ENCODE measurements at regions not wholly inside any gene's neighbourhood (a gene's known extent, or its start where the extent isn't known, plus 50 kb on each side); places are given as distances from the start of the nearest gene placed in this dataset.
"Not testable (repeated sequence)": the region's sequence is repeated elsewhere in the genome, so short reads cannot be mapped to it uniquely, and the experiment has no call there.

DNA sequence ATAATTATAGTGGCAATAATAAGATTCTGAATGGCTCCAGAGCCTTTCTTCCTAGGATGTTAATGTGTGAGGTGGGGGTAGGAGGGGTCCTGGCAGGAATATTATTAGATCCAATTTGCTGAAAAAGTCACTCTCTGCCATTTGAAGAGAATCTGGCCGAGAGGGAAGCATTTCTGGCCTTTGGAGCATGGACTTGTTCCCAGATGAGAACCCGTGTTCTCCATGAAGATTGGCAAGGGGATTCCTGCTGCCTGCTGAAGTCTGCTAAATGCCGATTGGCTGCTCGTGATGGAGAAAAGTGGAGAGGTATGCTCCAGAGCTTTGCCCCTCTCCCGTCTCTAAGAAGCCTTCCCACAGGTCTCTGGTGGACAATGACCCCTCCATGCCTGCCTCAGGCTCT lies 135.6 kb downstream of the TRIM43 start:
- not testable (repeated sequence) for DNase-seq (ENCODE audit: low read depth)

DNA sequence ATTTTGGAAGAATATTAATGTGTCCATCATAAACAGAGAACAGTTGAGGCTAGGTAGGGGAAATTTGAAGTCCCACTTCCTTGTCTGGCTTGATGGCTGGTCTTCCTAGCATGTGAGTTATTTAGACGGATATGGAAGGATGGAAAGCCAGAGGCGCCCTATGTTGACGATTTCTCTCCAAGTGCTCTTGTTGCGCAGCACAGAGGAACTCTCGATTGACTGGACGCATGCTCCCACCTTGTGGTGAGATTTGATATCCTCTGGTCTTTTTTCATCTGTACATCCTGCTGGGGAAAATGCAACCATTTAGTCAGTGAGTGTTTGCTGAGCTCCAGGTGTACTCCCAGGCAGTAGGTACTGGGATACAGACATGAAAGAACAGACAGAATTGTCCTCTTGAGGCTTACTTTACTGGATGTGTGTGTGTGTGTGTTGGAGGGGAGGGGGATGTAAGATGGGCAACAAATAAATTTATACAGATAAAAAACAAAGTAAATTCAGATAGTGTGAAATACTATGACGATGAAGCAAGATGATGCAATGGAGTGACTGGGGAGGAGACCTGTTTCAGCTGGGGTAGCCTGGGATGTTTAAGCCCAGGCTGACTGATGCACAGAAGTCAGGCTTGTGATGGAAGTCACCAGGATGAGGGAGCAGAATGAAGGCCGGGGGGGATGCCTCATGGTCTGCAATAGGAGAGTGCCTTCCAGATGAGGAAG lies 137.2 kb downstream of the TRIM43 start:
- DNase-seq (ENCODE audit: low read depth), result peak; percentile 84

DNA sequence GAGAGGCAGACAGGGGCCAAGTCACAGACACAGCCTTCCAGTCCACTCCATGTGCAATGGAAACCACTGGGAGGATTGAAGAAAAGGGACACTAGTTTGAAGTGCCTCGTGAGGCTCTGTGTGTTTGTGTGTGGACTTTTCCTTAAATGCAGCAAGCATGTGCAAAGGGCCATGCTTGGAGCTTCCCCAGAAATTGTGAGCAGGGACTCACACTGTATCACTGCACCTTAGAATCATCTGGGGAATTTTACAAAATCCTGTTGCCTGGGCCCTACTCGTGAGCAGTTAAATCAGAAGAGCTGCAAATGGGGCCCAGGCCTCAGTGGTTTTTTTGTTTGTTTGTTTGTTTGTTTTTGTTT lies 137.8 kb downstream of the TRIM43 start:
- no peak for DNase-seq (ENCODE audit: low read depth)

DNA sequence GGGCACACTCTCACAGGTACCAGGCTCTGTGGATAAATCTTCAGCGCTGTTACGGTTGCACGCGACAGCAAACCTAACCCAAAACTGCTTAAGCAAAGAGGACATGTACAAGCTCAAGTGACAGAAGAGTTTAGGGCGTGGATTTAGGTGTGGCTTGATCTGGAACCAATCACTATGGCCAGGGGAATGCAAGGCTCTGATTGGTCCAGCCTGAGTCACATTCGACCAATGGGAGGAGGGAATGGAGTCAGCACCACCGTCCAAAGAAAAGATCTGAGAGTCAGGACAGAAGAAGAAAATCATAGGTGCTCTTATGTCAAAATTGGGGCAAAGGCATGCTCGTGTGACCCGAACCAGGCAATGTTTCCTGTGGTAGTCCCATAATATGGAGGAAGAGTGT lies 139.0 kb downstream of the TRIM43 start:
- no peak for DNase-seq (ENCODE audit: low read depth)

DNA sequence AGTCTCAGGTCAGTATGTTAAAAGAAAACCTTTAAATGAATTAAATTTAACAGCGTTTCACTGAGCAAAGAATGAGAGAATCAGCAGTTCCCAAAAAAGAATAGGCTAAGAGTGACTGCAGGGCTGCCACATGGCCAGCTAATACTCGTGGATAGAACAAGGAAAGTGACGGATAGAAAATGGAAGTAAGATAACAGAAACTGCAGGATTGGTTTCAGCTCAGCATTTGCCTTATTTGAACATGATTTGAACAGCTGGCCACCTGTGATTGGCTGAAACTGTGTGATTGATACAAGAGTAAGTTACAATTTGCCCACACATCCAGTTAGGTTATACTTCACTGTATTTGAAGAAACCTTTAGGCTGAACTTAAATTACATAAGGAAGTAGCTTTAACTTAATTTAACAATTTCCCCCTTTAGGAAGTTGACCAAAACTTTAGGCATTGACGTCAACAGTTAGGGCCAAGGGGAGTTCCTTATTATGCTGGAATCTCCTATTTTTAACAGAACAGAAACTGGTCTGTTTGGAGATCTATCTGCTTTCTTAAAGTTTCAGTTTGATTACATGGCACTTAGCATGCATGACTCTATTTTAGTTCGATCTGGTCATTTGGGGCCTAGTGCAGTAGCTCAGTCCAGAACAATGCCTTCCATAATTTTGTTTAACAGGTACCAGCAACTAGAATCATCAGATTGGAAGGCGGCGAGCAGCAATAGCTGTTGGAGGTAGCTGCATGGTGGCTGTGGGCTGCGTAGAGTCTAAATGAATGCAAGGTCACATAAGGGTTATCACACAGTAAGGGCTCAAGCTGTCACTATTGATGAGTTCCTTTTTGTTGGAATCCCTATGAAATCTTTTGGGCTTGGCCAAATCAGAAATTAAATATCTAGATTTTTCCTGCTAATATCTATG lies 143.4 kb downstream of the TRIM43 start:
- DNase-seq (ENCODE audit: low read depth), result no peak

DNA sequence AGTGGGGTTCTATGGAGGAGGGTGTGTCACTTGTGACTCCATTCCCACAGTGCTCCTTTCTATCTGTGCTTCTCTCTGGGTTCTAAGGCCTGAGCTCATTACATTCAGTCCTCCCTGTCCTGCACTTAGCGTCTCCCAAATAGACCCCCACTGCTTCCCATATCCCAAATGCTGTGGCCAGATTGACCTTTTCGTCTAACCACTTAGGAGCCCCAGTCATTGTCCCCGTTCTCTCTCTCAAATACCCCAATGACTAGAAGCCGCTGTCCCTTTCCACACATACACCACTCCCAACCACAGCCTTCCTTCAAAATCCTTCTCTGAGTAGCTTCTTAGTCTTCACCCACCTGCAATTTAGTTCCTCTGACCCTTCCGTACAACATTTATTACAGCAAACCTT lies 146.5 kb downstream of the TRIM43 start:
- no peak for DNase-seq (ENCODE audit: low read depth)

DNA sequence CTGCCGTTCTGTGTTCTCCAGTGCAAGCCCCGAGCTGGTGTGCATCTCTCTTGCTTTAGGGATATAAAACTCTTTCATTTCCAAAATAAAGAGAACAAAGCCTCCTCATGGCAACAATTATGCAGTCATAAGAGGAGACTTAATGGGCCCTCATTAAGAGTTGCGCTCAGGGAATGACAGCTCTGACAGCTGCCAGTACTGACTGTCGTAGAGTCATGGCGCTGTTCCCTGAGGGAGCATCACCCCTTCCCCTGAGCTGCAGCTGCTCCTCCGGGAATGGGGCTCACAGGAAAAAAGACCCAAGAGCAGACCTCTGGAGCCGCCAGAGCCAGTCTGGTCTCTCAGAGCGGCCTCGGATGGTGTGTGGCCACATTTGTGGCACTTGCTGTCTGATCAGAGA lies 160.3 kb downstream of the TRIM43 start:
- DNase-seq (ENCODE audit: low read depth), result not testable (repeated sequence)

DNA sequence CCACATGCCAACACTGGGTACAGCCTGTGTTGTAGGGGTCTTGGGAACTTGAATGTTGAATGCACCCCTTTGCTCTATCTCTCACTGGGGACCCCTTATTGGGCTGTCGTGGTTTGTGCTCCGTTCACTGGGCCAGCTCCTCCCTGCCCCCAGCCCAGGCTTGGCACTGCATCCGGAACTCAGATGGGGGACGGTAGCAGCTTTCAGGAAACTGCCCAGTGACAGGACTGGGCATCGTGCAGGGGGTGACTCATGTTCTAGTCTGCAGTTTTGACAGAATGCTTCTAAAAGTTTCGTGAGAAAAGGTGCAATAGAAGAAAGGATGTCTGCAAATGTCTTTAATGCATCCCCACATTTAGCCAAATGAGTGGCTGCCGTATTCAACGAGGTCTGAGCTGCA lies 162.0 kb downstream of the TRIM43 start:
- DNase-seq (ENCODE audit: low read depth), result not testable (repeated sequence)

DNA sequence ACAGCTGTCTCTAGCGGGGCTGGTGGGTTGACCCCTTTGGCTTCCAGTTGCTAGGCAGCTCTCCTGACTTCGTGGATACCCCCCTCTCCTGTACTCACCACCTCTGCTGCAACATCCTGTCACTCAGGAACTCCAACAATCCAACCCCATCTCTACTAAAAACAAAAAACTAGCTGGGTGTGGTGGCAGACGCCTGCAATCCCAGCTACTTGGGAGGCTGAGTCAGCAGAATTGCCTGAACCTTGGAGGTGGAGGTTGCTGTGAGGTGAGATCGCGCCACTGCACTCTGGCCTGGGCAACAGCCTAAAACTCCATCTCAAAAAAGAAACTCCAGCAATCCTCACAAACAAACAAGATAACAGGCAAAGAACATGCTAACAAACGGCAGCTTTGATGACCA lies 162.4 kb downstream of the TRIM43 start:
- DNase-seq (ENCODE audit: low read depth), result not testable (repeated sequence)

DNA sequence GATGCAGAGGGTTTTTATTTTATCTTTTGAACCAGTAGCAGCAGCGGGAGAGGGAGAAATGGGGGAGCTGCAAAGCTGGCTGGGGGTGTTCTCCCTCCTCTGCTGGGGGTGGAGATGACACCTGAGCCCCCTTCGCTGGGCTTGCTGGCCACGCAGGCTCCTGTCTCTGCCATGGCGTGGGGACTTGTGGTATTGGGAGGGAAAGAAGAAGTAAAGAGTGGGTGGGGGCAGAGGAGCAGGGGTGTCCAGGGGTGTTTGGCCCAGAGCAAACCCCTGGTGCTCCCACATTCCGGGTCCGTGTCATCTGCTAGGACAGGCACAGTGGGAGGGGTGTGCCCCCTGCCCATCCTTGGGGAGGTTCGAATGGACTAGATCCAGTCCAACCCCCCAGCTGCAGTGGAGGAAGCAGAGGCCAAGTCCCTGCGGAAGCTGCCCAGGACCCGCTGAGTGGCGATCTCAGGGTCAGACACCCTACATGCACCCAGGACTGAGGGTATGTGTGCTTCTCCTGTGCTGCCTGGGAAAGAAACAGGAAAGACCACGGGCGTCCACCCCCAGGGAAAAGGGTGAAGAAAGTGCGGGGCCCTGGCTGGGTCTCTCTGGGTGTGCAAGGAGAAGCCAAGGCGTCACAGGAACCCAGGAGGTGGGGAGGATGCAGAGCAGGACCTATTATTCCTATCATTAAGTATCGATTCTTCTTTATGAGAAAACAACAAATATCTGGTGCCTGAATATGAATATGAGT lies 163.2 kb downstream of the TRIM43 start:
- not testable (repeated sequence) for DNase-seq (ENCODE audit: low read depth)

DNA sequence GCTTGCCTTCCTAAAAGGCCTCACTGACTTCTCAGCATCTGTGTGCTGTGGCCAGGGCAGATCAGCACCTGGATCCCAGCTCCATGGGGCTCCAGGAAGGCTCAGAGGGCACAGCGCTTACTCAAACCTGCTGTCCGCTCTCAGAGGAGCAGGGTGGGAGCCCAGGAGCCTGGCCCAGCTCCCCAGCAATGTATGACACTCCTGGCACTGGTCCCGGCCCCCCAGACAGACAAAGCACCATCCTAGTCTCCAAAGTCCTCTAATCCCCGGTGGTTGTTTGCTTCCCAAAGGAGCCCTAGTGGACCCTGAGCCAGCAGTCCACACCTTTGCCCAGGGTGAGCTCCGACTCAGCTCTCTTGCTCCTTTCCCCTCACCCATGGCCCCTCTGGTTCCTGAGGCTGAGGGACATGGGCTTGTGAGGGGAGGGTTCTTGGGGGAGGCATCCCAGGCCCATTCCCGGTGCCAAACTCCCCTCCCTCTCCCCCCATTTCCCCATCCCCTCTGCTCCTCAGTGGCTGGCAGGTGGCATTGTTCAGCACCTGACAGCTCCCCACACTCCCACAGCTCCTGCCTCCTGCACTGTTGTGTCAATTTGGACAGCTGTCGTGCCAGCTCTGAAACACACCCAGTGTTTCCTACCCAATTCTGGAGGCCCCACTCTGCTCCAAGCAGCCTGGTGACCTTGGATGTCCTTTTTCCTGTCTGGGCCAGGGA lies 164.3 kb downstream of the TRIM43 start:
- not testable (repeated sequence) for DNase-seq (ENCODE audit: low read depth)

DNA sequence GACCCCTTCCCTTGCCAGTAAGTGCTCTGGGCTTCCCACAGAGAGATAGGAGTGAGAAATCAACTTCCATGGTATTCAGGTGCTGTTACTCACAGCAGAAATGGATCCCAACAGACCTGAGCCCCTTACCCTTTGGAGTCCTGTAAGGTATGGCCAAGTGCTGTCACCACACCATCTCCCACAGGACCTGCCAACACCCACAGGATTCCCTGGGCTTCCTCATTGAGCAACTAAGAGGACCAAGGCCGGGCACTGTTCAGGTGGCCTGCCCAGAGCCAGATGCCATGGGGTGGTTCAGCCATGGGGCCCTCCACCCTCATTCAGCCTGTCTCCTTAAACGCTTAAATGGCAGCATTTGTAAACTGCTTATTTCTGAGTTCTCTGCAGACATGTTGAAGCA lies 166.2 kb downstream of the TRIM43 start:
- no peak for DNase-seq (ENCODE audit: low read depth)

DNA sequence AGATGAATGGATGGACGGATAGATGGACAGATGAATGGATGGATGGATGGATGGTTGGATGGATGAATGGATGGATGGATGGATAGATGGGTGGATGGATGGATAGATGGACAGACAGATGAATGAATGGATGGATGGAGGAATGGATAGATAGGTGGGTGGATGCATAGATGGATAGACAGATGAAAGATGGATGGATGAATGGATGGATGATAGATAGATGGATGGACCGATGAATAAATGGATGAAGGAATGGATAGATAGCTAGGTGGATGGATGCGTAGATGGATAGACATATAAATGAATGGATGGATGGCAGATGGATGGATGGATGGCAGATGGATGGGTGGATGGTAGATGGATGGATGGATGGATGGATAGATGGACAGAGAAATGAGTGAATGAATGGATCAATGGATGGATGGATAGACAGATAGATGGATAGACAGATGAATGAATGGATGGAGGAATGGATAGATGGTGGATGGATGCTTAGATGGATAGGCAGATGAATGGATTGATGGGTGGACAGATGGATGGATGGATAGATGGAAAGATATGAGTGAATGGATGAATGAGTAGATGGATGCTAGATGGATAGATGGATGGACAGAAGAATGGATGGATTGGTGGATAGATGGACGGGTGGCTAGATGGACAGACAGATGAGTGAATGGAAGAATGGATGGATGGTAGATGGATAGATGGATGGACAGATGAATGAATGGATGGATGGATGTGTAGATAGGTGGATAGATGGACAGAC lies 167.9 kb downstream of the TRIM43 start:
- DNase-seq (ENCODE audit: low read depth), result no peak

DNA sequence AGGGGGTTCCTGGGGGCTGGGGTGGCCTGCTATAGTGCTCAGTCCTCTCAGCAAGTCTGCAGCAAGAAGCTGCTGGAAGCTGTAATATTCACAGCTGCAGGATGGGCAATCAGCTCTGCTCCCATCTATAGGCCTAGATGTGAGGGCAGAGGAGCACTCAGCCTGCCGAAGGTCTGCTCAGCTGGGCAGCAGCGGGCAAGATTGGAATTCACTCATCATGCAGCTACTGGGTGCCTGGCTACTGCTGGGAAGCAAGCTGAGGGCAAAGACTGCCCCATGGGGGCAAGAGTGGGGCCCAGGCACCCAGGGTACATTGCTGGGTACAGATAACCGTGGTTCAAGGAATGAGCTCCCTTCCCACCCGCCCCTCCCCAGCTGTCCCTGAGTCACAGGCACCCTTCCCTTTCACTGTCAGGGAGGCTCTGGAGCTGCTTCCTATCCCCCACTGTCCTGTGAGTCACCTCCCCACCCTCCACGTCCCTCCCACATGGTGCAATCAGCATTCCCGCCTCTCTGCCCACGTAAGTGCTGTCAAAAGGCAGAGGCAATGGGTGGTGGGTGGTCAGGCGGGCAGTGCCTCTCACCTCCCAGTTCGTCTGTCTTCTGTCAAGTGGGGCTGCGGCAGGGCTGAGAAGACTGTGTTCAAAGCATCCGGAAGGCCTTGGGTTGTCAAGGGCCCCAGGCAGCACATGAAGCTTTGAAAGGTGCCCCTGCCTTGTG lies 169.2 kb downstream of the TRIM43 start:
- DNase-seq (ENCODE audit: low read depth), result peak; percentile 45

DNA sequence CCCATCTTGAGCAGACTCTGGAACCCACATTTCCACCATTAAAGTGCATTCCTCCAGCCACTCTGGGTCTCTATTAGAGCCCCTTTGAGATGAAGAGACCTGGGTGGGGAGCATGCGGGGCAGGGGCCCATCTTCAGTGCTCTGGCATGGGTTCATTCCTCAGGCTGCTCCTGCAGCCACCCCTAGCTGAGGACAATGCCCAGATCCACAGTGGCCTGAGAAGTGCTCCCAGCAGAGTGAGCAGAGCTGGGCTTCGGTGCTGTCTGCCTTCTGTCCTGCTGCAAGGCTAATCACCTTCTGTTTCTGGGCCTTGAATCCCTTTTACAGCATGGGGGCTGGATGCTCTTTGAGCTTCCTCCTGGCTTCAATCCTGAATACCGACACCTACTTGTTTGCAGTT lies 169.8 kb downstream of the TRIM43 start:
- DNase-seq (ENCODE audit: low read depth), result no peak

DNA sequence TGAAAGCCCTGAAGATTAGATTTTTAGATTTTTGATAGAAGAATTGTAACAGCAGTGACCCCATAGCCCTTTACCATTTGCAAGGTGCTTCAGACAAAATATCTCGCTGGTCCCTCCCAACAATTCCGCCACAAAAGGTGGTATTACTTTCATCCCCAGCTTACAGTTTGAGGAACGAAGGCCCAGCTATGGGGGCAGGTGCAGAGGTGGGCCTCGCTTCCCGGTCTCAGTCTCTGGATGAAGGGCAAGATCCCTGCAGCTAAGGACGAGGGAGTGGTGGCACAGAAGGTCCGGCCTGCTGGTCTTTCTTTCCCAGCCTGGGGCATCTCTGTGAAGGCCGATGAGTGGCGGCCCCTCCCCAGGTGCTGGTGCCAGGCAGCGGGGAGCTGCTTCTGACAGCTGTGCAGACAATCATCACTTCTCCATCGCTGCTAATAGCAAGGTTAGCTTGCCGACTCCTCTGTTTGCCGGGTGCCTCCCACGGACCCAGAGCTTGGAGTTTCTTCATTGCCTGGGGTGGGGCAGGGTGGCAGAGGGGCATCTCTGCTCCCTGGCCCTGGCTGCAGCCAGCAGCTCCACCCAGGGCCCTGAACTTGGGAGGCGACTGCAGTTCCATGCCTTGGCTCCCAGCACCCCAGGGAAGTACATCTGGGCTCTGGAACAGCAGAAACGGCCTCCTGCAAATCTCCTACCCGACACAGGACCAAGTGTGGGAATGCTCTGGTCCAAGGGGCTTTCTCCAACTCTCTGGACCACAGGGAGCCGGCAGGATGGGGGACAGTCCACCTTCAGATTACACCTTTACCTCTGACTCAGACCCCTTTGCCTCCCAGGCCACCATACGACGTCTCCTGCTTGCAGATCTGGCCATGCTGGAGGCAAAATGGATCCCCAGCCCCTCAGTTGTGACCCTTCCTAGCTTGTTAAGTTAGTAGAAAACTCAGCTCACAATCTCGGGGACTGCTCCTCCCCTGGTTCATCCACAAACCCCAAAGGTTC lies 170.5 kb downstream of the TRIM43 start:
- not testable (repeated sequence) for DNase-seq (ENCODE audit: low read depth)

DNA sequence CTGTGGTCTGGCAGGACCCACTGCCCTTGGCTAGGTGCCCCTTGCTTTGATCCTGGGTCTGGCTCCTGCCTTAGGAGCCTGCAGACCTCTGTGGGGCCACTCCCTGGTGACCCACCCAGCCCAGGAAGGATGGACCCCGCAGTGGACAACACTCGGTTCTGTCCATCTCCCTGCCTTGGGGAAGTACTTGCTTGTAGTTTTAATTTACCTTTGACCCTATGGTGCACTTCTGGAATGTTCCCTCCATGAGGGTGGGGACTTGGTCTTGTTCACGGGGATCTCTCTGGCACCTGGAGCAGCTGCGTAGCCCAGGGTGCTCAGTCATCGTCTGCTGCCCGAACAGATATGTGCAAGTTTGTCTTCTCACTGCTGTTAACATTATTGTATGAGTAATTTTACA lies 171.3 kb downstream of the TRIM43 start:
- not testable (repeated sequence) for DNase-seq (ENCODE audit: low read depth)

DNA sequence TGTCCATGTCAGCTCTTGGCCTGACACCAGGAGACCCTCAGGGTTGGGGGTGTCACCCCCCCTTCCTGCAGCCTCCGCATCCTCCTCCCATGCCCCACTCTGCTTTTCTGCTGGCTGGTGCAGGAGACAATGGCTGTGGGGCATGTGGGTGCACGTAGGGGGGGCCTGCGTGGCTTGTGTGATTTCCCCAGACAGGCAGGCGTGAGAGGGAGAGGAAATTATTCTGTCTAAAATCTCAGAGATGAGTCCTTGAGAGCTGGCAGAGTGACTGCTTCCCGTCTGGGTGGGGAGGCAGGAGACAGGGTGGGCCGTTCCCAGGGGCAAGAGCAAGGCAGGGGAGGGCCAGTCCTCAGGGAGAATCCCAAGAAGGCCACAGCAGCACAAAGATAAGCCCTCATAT lies 173.2 kb downstream of the TRIM43 start:
- DNase-seq (ENCODE audit: low read depth), result not testable (repeated sequence)

All from fibroblast of gingiva (primary cell).